Retina (tissue), 1 donor: ENCODE measurements at regions not wholly inside any gene's neighbourhood (a gene's known extent, or its start where the extent isn't known, plus 50 kb on each side); places are given as distances from the start of the nearest gene placed in this dataset.
A peak's percentile ranks its signal among the peaks of the same experiment; 100 is the strongest.

Experiments
- DNase-seq: peaks from one replicate; pipeline ENCODE4 v3.0.0-alpha.2; 2016

GRCh38 chr13:50071379-50071778, 56.1 kb downstream of the KCNRG start:
- no peak for DNase-seq

DNA sequence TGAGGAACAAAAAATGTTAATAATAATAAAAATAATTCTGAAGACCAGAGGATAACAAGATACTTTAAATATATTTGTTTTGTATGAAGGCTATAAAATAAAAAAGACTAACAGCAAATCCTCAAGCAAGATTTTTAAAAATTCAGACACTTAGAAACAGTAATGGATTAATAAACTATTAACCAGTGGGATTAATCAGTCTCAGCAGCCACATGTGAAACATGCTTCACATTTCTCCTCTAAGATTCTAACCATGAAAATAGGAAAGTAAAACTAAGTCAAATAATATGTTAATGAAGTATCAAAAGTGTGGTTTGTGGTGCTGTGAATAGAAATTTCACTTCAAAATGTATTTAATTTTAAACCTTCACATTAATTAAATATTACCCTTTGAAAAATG, 57.4 kb downstream of the KCNRG start:
- DNase-seq: no peak

GRCh38 chr13:50073340-50073739, 58.1 kb downstream of the KCNRG start:
- DNase-seq: no peak

GRCh38 chr13:50074843-50075242, 59.6 kb downstream of the KCNRG start:
- no peak for DNase-seq

DNA sequence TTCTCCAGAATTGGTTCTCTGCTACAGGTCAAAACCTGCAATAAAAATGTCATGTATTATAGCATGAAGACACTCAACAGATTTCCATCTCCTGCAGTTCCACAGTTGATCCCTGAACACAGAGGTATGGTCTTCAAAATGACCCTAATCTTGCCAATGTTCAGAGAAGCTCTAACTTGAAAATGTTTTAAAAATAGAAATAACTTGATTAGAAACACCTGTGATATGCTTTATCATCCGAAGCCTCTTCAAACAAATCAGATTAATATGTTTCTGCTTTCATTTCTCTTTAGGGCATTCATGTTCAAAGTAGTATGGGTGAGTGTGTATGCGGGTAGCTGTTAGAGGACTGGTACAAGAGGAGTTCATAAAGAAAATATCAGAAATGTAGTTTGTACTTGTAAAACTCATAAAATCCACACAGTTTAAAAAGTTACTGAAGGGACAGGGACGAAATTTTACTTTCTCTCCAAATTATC, 60.4 kb downstream of the KCNRG start:
- no peak for DNase-seq

DNA sequence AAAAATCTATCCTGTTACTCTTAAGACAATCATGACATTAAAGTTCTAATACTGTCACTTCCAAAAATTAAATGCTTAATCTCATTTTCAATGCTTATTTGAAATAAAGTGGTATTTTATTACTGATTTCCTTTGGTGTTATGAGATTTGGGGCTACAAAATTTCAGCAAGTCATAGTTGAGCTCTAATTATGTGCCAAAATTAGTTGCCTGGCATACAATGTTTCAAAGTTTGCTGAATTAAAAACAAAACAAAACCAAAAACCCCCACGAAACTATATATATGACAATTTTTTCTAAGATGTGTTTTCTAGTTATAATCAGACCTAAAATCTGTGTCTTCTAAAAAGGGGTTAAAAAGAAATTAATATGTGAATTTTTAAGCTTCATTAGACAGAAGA, 62.2 kb downstream of the KCNRG start:
- no peak for DNase-seq

- DNase-seq: no peak
These were observed 63.1 kb downstream of the KCNRG start for GRCh38 chr13:50078231-50078894.

- no peak for DNase-seq
These were observed 63.8 kb downstream of the KCNRG start for GRCh38 chr13:50078895-50079654.

- DNase-seq: no peak
These were observed 64.5 kb downstream of the KCNRG start for GRCh38 chr13:50079655-50080202.

GRCh38 chr13:50080203-50080910, 65.1 kb downstream of the KCNRG start:
- DNase-seq: peak; percentile 76

DNA sequence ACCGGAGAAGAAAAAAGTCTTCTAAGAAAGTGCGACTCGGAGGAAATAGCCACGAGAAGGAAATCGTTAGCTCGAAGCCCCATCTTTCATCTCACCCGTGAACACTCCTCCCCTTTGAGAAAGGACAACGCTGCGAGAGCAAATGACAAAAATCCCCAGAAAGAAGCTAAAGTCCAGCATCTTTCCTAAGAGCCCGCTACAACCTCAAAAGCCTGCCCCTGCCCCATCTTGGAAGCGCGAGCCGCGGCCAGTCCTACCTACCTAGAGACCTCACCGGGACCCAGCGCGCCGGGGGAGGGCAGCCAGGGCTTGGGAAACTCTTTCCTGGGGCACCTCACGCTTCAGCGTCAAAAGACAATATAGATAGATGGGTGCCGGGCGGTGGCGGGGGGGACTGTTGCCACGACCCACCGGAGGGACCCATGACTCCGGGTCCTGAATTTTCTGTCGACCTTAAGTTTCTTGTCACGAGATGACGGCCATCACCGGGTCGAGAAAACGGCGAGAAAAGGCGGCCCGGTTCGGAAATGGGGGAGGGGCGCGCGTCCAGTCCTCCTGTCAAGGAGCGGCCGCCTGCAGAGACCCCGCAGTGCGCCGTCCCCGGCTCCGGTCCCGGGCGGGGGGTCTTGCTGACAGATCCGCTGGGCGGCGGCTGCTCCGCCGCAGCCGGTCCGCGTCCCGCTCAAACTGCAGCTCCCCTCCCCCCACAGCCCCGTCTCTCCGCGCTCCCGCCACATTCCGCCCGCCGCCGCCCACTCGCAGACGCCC, 65.9 kb downstream of the KCNRG start:
- peak; percentile 86 for DNase-seq

- peak; percentile 98 for DNase-seq
These were observed 66.6 kb downstream of the KCNRG start for GRCh38 chr13:50081679-50082425.

GRCh38 chr13:50082426-50083281, 67.4 kb downstream of the KCNRG start:
- DNase-seq: no peak

- DNase-seq: peak; percentile 49
These were observed 69.8 kb downstream of the KCNRG start for GRCh38 chr13:50085063-50085462.

- no peak for DNase-seq
These were observed 74.4 kb downstream of the KCNRG start for GRCh38 chr13:50089633-50090032.

- no peak for DNase-seq
These were observed 75.0 kb downstream of the KCNRG start for GRCh38 chr13:50090211-50090610.

GRCh38 chr13:50094615-50095293, 79.5 kb downstream of the KCNRG start:
- no peak for DNase-seq

- DNase-seq: no peak
These were observed 83.4 kb downstream of the KCNRG start for GRCh38 chr13:50098693-50099092.

GRCh38 chr13:50099473-50099872, 84.2 kb downstream of the KCNRG start:
- DNase-seq: no peak

GRCh38 chr13:50101590-50101989, 86.3 kb downstream of the KCNRG start:
- DNase-seq: no peak
